NCI-H1436 treated with DMSO at 0.1 percent for 48 hours (cell line): ENCODE measurements at regions not wholly inside any gene's neighbourhood (a gene's known extent, or its start where the extent isn't known, plus 50 kb on each side); places are given as distances from the start of the nearest gene placed in this dataset.

Source experiments
- DNase-seq: peaks from one replicate; lab custom pipeline; 2025; lab: John Stamatoyannopoulos, UW

- DNase-seq = no peak
These were observed 204.2 kb upstream of the RGMB start for GRCh38 chr5:98569288-98569687.

GRCh38 chr5:98570010-98570409 is 203.5 kb upstream of the RGMB start:
- no peak for DNase-seq

DNA sequence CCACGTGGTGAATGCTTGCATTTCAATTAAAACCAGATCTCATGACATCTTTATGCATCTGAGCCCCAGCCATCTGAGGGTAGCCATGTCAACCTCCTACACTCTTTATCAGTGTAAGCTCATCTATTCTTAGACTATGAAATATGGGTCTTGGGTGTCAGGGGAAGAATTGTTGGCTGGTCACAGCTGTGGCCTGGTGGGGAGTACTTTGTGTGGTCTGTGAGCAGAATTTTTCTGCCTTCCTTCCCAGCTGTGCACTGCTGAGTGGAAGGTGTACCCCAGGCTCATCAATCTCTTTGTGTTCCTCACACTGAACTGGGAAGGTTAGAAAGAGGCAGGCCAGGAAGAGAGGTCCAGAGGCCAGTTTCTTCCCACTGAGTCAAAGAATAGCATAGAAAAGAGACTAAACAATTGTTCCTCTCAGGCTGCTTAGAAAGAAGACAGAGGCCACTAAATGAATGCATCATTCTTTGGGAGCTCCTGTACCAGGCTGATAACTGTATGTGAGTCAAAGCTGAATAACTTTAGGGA is 202.7 kb upstream of the RGMB start:
- no peak for DNase-seq

GRCh38 chr5:98573834-98574320 is 199.6 kb upstream of the RGMB start:
- no peak for DNase-seq

DNA sequence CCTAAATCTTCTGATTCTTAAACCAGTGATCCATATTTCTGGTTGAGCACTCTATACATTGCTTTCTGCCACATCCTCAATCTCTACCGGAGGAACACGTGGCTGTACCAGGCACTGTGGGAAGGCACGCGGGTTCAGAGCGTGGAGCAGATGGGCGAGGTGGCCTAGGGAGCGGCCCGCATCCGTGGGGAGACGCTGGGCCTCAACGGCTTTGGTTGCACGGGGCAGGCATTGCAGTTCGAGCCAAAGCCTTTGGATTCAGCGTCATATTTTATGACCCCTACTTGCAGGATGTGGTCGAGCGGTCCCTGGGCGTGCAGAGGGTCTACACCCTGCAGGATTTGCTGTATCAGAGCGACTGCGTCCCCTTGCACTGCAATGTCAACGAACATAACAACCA is 197.2 kb upstream of the RGMB start:
- DNase-seq = no peak

GRCh38 chr5:98578438-98578837 is 195.0 kb upstream of the RGMB start:
- no peak for DNase-seq

DNA sequence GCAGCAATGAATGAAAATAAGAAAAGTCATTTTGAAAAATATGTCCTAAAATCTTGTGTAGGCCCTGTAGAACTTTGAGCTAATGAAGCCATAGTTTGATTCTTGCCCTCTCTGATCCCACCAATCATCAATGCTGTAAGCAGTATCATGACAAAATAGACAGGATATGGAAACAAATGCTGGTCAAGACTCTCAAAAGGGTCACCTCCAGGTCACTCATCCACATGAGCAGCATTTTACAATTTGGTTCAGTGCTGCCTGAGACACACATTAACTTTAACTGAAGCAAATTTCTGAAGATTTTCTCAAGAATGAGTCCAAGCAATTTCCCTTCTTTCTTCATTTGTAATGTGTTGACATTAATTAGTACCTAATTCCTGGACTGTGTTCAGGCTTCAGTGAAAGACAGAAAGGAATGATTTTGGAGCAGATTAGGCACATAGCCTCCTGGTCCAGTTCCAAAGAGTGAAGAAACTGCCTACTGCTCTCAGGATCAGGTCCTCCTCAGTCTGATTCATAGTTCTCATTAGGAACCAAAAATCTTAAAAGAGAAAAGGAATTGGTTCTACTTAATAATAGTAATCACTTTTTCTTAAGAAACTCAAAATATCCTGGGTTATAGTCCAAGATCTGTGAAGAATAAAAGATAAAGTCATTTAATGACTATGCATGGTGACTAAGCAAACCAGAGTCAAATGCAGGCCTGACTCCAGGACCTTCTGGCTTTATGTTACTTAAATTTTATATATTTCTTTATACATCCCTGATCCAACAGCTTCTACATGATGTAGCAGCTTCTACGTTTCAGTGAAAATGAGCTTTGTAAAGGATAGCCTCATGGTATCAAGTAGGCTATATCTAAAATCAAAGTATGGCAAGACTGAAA is 192.1 kb upstream of the RGMB start:
- DNase-seq = no peak

DNA sequence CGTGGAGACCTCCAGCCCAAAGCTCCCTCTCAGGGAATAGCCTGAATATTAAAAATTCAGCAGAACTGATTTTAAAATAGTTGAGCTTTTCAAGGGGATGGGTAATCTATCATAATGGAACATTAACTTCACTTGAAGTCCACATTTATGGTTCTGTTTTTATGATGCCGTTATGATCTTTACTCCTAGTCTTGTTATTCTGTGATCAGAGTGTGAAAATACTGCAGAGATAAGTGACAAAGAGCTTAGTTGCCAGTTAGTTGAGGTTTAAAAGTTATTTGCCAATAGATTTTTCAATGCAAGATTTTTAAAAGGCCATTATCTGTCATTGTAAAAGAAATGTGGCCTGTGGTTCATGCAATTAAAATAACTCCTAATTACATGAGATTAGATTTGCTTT is 189.9 kb upstream of the RGMB start:
- no peak for DNase-seq

GRCh38 chr5:98585661-98586310 is 187.7 kb upstream of the RGMB start:
- no peak for DNase-seq

GRCh38 chr5:98586581-98586980 is 186.9 kb upstream of the RGMB start:
- no peak for DNase-seq

DNA sequence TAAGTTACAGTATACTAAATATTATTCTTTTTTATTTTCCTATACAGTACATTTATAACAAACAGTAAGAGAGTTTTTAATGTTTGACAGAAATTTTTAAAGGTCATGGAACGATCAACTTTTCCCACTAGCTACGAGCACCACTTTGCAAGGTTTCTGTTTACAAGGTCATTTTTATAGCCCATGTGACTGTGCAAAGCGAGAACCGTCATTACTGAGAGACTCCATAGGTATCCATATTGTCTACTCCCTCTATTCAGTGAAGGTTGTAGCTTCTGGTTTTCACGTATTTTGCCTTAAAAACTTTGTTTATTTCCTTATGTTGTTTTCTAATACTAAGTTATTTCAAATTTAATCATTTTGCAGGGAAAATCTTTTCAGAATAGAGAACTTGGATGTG is 186.3 kb upstream of the RGMB start:
- DNase-seq = no peak

- no peak for DNase-seq
These were observed 185.2 kb upstream of the RGMB start for GRCh38 chr5:98588215-98588614.

DNA sequence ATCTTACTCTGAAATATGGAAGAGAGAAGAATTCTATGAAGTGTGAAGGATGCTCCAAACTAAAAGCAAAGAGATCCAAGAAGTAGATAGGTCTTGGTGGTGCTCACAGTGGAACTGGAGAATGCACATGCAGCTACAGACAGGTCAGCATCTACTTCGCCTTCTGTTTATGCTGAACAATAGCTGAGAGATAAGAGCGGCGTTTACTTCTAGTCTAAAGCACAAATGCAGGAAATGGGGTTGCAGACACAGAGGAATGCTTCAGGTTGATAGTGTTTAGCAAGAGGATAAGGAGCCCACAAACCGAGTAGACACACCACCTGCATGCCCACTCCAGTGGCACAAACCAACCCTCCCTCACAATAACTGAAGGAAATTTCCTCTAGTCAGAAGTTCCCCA is 180.0 kb upstream of the RGMB start:
- no peak for DNase-seq

- no peak for DNase-seq
These were observed 179.4 kb upstream of the RGMB start for GRCh38 chr5:98594098-98594497.

DNA sequence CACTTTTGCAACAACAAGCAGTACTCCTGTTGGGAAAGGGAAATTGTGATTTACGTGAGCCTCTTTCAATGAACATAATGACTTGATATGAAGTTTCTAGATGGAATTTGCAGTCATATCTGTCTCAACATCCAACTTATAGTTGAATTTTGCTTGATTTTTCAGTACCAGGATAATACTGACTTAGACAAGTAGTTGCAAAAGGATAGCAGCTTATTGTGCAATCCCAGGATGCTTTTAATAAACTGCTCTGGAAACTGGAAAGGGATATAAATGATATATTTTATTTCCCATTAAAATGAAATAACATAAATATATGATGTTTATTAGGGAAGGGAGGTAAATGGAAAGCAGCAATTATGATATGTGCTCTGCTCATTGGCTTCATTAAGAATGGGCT is 174.4 kb upstream of the RGMB start:
- DNase-seq = no peak

DNA sequence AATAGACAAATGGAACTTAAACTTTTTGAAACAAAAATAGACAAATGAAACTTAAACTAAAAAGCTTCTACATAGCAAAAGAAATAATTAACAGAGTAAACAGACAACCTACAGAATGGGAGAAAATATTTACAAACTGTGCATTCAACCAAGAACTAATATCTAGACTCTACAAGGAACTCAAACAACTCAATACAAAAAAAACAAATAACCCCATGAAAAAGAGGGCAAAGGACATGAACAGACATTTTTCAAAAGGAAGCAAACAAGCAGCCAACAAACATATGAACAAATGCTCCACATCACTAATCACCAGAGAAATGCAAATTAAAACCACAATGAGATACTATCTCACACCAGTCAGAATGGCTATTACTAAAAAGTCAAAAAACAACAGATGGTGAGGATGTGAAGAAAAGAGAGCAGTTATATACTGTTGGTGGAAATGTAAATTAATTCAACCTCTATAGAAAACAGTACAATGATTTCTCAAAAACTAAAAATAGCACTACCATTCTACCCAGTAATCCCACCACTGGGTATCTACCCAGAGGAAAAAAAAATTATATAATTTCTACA is 170.8 kb upstream of the RGMB start:
- DNase-seq = no peak

- DNase-seq = no peak
These were observed 170.0 kb upstream of the RGMB start for GRCh38 chr5:98603456-98603855.

GRCh38 chr5:98604301-98604700 is 169.2 kb upstream of the RGMB start:
- no peak for DNase-seq

GRCh38 chr5:98604721-98605425 is 168.6 kb upstream of the RGMB start:
- no peak for DNase-seq

DNA sequence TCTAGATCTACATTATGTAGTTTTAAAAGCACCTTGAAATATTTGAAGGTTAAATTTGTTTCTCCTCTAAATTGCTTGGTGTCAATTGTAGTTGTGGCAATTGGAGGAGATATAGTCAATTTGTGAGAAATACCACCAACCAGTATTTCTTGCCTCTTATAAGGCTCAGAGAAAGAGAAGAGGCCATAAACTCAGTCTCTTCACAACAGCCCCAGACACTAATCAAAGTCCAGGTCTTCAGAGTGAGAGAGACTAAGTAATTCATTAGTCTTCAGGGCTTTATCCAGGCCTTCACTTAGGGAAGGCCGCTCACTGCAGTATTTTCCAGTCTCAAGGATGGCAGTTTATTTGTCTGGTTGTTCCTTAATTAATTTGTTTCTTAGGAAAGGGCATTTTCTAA is 168.0 kb upstream of the RGMB start:
- DNase-seq = no peak

DNA sequence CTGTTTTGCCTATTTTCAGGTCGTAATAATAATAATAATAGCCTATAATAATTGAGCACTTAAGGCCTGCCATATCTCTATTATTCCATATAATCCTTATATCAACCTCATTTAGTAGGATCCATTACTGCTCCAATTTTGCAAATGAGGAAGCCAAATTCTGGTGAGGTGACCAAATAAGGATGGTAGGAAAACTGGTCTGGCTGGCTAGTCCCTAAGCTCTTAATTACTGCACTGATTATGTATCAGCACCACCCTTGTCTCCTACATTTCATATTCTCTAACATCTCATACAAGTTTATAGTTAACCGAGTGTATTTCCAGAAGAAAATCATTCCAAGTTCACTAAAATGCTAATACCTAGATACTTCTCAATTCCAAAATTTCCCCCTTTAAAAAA is 166.5 kb upstream of the RGMB start:
- DNase-seq = no peak

DNA sequence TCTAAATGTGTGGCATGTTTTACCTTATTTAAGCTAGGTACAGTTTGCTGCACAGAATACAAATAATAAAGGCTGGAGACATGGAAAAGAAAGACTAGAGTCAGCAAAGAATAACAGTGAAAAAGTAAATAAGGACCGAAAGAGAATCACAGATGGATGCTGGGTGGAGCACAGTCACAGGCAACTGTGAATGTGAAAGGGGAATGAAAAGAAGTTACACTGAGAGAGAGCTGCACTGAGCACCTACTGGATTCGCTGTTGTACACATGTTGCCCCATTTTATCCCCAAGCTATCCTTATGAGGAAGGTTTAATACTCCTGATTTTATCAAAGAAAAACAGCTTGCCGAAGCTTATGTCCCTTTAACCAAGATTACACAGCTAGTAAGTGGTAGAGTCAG is 165.4 kb upstream of the RGMB start:
- no peak for DNase-seq
